Hindlimb muscle (tissue), 1 donor: ENCODE measurements at regions not wholly inside any gene's neighbourhood (a gene's known extent, or its start where the extent isn't known, plus 50 kb on each side); places are given as distances from the start of the nearest gene placed in this dataset.
"Not testable (repeated sequence)": the region's sequence is repeated elsewhere in the genome, so short reads cannot be mapped to it uniquely, and the experiment has no call there.

Experiments
- DNase-seq: peaks from one replicate; pipeline ENCODE4 v3.0.0-alpha.2; 2013

DNA sequence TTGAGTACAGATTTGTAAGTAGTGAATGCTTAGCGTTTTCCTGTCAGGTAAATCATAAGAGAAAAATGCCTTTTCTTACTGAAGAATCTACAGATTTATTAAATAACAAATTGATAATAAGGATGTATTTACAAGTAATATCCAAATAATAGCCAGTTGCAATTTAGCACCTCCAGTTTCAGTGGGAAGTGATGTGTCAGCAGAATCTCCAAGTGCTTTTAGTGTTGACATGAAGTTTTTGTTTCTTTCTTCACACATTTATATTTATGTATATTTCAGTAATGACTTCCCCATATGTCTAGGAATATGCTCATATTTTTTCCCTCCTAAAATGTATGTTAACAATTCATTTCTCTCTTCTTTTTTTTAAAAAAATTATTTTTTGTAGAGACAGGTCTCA lies 229.9 kb upstream of the GRIN3A start:
- DNase-seq: no peak

DNA sequence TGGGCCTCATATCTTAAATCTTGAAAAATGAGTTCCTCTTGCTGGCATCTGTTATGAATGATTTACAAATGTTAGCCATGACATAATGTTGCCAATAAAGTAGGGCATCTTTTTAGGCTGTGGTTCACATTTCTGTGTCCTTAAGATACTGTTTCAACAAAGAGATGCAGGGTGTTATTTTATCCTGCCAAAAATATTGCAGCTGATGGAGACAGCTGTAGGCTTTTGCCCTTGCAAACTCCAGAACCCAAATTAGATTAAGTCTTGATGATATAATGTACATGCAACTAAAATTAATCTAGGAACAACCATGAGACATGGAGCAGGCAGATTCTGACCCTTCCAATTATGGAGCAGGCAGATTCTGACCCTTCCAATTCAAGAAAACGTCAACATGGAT lies 228.2 kb upstream of the GRIN3A start:
- DNase-seq: no peak

DNA sequence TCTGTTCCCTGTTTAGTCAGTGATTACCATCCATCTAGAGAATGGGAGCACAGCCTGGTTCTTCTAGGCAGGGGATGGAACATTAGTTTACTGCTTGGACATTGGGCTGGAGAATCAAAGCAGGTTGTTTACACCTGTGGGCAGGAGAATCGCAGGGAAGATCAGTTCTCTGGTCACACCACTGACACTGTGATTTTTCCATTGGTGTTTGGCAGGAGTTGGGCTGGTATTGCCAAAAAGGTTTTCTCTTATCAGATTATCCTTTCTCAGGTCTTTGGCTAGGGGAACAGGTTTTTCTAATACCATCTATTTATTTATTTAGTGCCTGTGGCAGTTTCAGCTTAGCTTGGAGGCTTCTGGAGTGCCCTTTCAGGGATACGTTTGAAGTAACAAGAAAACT lies 219.3 kb upstream of the GRIN3A start:
- no peak for DNase-seq

GRCh38 chr9:101951598-101951997 lies 213.2 kb upstream of the GRIN3A start:
- DNase-seq: no peak

GRCh38 chr9:101931756-101932155 lies 193.3 kb upstream of the GRIN3A start:
- no peak for DNase-seq

GRCh38 chr9:101930783-101931182 lies 192.3 kb upstream of the GRIN3A start:
- DNase-seq: no peak

DNA sequence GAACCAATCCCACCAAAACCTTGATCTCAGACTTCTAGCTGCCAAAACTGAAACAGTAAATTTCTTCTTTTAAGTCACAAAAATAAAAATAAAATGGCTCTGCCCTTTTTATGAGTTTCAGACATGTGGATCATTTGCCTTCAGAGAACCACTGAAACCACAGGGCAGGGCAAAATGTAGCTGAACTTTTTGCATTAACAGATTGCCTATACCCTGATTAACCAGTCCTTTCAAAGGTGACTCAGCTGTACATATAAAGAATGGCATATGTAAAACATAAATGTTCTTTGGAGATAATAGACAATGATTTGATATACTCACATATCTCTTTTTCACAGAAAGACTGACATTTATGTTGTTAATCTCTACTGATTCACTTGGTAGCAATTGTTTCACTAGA lies 187.1 kb upstream of the GRIN3A start:
- DNase-seq: no peak

- no peak for DNase-seq
These were observed 185.0 kb upstream of the GRIN3A start for GRCh38 chr9:101923451-101923850.

DNA sequence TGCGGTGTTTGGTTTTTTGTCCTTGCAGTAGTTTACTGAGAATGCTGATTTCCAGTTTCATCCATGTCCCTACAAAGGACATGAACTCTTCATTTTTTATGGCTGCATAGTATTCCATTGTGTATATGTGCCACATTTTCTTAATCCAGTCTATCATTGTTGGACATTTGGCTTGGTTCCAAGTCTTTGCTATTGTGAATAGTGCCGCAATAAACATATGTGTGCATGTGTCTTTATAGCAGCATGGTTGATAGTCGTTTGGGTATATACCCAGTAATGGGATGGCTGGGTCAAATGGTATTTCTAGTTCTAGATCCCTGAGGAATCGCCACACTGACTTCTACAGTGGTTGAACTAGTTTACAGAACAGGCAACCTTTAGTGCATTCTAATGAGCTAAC lies 178.5 kb upstream of the GRIN3A start:
- not testable (repeated sequence) for DNase-seq

- DNase-seq: no peak
These were observed 177.0 kb upstream of the GRIN3A start for GRCh38 chr9:101915482-101915881.

DNA sequence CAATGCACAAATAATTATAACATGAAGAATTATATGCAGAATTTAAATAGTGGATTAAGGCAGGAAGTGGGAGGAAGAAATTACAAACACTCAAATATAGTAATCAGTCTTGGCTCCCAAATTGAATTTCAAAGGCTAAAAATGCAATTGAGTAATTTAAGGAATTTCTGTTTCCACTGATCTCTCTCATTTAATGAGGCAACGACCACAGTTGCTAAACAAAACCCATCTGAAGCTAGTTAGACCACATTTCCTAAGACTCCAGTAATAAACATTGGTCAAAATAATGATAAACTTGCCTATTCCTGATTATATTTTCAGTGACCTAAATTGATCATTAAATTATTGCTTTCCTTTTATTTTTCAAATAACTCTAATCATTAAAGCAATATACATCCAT lies 174.3 kb upstream of the GRIN3A start:
- no peak for DNase-seq

- DNase-seq: no peak
These were observed 169.0 kb upstream of the GRIN3A start for GRCh38 chr9:101907466-101907865.

- DNase-seq: no peak
These were observed 166.4 kb upstream of the GRIN3A start for GRCh38 chr9:101904845-101905244.

DNA sequence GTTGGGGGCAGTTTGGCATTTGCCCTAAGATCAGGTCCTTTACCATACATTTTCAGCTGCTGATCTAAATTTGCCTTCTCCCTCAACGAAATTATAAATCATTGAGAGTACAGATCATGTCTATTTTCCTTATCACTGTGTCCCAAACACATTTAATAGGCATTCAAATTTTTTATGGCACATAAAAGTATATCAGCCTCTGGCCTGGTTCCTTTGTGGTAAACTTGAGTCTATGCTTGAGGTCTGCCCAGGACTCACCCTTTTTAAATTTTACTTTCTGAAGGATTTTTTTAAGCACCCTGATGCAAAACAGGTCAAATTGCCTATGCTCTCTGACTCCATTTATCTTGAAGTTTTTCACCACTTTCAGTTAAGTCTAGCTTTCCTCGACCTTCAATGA lies 163.6 kb upstream of the GRIN3A start:
- no peak for DNase-seq

DNA sequence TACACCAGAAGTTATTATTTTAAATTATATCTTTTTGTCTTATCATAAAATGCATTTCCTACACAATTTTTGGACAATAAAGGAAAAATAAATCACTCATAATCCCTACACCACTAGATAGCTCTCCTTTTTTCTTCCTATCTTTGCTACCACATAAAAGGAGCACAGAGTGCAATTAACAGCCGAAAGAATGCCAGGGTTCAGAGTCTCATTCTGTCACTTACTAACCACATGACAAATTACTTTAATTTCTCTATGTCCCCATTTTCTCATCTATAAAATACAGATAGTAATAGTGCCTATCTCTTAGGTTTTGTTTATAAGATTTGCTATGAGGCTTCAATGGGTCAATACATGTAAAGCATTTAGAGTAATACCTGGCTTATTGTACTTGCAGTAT lies 158.7 kb upstream of the GRIN3A start:
- DNase-seq: no peak

DNA sequence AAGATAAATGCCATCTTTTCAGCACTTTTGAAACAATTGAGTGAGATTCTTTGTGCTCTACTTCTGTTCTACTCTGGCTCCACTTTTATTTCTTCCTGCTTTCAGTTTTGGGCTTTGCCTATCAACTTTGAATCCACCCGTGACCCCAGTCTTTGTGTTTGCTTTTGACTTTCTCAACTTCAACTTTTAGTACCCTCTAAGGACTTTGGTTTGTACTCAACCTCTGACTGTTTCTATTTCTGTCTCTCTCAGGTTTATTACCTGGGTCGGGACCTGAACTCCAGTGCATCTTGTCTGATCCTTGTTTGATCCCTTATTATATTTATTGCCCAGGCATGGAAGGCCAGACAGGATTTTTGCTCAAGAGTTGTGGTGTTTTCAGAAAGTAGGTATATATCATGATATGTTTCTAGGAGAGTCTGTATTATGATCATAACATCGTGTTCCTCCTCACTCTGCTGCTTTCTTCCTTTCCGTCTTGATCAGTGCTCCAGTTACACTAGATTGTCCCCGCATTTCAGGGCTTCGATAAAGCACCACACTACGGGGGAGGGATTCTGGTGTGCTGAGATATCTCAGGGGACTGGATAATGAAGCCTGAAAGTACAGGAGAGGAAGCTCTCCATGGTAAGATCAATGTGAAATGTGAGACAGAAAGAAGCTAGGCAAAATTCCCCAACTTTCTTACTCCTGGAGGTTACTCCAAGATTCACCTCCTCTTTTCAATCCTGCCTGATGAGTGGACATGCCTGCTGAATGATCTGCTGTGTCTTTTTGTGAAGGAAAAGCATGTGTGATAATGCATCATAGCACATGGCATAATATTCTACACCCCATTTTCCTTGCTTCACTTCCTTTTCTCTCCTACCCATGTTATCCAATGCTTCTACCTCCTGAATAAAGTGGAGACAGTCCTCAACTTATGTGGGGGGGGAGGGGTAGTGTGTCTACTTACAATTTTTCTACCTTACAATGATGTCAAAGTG lies 155.5 kb upstream of the GRIN3A start:
- DNase-seq: no peak

DNA sequence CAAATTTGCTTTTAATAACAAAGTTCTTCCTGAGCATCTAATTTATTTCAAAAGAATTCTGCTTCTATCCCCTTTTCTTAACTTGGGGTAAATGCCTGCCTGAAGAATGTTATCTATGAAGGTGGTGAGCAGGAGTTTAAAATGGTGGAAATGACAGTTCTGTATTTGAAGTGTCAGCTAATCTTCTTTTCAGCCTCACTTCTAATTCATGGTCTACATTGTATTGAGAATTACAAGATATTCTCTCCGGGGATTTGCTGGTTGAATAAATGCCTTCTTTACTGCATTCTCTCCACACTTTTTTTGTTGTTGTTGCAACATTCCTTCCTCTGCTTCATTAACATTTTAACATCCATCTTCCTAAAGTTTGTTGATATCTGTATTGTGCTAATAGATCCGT lies 143.1 kb upstream of the GRIN3A start:
- DNase-seq: no peak

- no peak for DNase-seq
These were observed 142.4 kb upstream of the GRIN3A start for GRCh38 chr9:101880846-101881245.

DNA sequence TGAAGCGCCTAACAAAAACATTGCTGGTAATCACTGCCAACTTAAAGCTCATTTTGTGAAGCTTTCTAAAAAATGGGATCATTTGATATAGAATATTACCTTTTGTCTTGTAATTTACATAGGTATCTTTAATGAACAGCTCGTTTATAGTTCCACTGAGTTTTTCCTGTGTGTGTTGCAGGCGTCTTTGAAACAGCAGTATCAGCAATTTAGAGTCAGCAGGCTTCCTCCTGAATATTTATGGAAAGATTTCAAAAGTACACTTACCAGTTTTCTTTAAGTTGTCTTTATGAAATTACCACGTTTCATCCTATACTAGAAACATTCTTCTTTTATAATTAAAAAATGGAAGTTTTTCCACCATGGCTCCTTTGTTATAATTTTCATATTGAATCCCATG lies 140.3 kb upstream of the GRIN3A start:
- no peak for DNase-seq

GRCh38 chr9:101877439-101877838 lies 139.0 kb upstream of the GRIN3A start:
- DNase-seq: no peak

- no peak for DNase-seq
These were observed 123.0 kb upstream of the GRIN3A start for GRCh38 chr9:101861472-101861871.

- no peak for DNase-seq
These were observed 122.5 kb upstream of the GRIN3A start for GRCh38 chr9:101860920-101861319.

GRCh38 chr9:101859620-101860019 lies 121.2 kb upstream of the GRIN3A start:
- DNase-seq: no peak

- no peak for DNase-seq
These were observed 119.6 kb upstream of the GRIN3A start for GRCh38 chr9:101858026-101858425.
